Stimulated activated CD4-positive, alpha-beta T cell treated with anti-CD3 and anti-CD28 coated beads, Interleukin-4, amount 100 ng/mL, for 1 hour (primary cell): ENCODE measurements at regions not wholly inside any gene's neighbourhood (a gene's known extent, or its start where the extent isn't known, plus 50 kb on each side); places are given as distances from the start of the nearest gene placed in this dataset.
"Not testable (repeated sequence)": the region's sequence is repeated elsewhere in the genome, so short reads cannot be mapped to it uniquely, and the experiment has no call there.

Experiments used
- DNase-seq: peaks from one replicate; pipeline ENCODE4 v3.0.0-alpha.2; 2020

- no peak for DNase-seq
These were observed 621.9 kb downstream of the DTWD2 start for GRCh38 chr5:118366429-118366828.

GRCh38 chr5:118365718-118366117 lies 622.6 kb downstream of the DTWD2 start:
- no peak for DNase-seq

DNA sequence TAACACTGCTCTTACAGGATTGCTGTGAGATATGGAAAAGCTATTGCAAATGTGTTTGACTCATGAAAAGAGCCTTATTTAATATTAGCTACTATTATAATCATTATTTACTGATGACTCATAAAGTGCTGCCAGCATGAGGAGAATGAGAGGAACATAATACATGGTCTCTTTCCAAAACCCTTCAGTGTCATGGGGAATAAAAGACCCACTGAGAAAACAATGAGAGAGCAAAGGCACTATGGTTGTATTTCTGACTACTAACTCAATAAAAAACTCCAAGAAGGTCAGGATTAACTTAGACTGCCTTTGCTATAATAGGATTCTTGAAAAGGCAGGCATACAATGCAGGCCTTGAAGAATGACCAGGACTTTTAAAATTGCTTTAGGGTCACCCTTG lies 633.5 kb downstream of the DTWD2 start:
- no peak for DNase-seq

DNA sequence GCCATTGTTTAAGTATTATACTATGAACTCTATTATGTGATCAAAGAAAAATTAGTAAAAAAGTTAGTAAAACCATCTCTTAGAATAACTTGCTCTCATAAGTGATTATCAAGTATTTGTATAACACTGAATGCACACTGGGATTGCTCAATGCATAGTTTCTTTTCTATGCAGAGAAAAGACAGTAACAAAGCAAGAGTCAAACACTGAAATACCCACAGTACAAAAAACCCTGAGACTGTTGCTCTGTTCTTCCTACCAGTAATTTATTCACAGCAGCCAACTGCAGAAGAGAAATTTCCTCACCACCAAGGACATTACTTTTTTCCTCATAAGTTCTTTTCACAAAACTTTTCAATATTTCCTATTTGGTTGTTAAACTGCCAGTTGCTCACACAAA lies 634.4 kb downstream of the DTWD2 start:
- no peak for DNase-seq

DNA sequence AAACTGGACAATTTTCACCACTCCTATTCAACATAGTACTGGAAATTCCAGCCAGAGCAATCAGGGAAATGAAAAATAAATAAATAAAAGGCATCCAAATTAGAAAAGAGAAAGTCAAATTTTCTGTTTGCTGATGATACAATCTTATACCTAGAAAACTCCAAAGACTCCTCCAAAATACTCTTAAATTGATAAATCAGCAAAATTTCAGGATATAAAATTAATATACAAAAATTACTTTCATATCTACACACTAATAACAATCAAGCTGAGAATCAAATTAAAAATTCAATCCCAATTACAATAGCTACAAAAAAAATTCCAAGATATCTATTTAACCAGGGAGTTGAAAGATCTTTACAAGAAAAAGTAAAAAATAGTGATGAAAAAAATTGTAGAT lies 651.9 kb downstream of the DTWD2 start:
- no peak for DNase-seq

DNA sequence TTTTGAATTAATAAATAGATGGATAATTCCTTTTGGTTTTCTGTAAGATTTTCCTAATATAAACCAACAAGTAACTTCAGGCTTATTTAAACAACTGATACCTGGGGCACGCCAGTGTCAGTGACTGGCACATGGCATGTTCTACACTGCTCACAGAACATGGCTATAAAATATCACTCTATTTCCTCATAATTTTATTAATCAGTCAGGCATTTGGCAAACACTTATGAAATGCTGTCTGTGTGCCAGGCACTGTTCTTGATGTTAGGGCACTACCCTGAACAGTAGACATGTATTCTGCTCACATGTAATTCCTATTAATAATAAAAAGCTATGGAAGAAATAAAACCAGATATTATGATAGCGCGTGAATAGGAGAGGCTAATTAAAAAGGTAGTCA lies 661.0 kb downstream of the DTWD2 start:
- no peak for DNase-seq

DNA sequence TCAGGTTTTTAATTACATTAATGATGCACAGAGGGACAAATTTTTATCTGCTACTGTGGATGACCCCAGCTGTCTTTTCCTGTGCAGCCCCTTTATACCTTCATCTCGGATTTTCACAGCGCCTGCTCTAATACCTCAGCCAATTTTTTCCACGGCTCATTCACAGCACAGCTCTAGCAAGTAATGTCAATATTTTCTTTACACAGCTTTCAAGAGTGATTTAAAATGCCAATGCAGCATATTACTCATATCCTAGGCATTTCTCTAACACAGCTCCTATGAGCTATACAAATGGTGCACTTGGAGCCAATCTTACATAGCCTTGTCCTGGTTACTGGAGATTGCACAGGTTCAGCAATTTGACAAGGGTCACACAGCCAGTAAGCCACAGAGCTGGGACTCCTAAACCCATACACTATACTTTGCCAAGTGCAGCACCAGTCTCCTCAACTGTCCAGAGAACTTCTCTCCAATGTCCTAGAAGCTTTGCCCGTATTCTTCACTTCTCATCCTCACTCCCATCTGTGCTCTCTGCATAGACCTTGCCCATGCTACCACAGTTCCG lies 661.8 kb downstream of the DTWD2 start:
- no peak for DNase-seq

GRCh38 chr5:118325931-118326330 lies 662.4 kb downstream of the DTWD2 start:
- no peak for DNase-seq

DNA sequence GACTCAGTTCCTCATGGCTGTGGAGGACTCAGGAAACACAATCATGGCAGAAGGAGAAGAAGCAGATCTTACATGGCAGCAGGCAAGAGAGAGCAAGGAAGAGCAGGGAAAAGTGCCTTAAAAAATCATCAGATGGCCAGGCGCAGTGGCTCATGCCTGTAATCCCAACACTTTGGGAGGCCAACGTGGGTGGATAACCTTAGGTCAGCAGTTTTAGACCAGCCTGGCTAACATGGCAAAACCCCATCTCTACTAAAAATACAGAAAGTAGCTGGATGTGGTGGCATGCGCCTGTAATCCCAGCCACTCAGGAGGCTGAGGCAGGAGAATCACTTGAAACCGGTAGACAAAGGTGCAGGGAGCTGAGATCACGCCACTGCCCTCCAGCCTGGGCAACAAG lies 664.6 kb downstream of the DTWD2 start:
- not testable (repeated sequence) for DNase-seq

DNA sequence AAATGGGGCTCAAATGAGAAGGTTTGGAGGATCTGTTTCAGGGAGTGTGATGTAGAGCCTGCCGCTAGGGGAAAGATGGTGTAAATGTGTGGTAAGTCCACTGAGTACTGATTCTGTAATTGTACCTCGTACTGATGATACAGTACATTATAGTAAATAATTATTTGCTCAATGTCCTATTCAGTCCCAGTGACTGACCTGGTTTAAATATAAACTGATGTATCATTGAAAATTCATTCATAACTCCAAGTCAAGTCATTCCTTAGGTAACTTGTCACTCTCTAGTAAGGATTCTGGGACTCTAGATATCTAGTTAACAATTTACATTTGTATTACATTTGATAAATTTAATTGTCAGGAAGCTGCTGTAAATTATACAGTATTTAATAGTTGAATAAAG lies 667.3 kb downstream of the DTWD2 start:
- no peak for DNase-seq

DNA sequence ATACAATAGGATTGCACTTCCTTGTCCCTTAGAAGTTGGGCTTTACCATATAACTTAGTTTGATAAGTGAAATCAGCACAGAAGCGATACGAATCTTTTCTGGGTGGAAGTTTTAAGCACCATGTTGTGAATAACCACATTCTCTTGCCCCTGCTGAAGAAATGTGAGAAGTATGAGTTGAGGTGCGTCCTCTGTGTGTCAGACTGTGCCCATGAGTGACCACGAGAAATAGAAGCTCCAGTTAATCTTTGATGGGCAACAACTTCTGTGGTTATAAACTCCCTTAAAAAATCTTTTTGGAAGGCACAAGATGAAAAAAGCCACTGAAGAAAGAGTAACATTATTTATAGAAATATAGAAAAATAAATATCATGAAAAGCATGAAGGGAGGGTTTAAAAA lies 668.2 kb downstream of the DTWD2 start:
- no peak for DNase-seq

DNA sequence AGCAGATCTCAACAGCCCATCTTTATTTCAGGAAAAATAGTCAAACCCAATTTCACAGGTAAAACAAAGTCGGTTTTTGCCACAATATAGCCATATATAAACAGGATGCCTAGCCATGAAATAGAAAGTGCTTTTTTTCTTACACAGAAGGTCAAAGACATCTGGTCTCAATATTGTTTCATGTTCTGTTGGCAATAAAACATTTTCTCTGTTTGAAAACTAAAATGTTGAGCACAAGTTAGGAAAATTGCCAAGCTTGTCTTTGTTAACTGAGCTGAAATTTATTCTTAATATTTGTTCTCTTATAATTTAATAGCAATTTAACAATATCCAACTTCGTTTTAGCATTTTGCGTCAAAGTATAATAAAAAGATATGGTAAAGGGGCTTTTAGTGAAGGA lies 673.4 kb downstream of the DTWD2 start:
- DNase-seq, result no peak

DNA sequence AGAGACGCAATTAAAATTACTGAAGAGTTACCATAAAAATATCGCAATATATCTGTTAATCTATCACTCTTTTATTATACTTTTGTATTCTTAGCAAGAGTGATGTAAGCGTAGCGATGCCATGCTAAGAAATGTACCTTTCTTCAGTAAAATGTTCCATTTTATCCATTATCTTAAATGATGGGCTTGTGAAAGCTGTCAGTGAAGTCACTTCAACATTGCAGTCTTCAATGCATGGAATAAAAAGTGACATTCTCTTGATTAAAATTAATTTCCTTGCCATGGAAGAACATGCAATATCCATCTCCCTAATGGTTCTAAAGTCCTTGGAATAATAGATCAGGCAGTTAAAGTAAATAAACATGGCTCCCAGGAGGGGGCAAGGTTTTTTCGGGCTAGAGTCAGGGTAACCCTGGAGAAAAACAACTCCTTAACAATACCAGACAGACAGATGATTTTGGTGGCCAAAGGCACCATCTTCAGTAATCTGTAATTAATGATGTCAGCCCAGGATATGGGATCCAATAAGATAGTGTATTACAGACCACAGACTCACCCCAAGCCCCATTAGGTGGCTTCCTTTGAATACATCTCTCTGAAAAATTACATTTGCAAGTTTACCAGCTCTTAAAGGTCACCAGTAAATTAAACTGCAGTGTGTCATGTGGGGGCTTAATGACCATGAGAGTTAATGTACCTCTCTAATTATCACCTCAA lies 677.1 kb downstream of the DTWD2 start:
- DNase-seq, result no peak

DNA sequence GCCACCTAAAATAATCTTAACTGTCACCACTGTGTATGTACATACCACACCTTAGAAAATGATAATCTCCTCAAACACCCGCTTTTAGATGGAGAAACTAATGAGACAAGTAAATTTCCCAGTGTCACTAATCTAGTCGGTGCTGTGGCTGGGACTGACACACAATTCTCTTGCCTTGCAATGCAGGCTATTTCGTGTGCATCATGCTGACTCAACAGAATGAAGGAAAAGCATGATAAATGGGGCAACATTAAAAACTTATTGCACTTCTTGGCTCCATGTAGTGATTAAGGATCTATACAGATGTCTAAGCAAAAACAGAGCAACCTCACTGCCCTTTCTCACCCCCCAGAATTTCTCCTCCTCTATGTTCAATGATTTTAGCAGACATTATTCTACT lies 677.9 kb downstream of the DTWD2 start:
- DNase-seq, result no peak

- no peak for DNase-seq
These were observed 685.1 kb downstream of the DTWD2 start for GRCh38 chr5:118303296-118303695.

DNA sequence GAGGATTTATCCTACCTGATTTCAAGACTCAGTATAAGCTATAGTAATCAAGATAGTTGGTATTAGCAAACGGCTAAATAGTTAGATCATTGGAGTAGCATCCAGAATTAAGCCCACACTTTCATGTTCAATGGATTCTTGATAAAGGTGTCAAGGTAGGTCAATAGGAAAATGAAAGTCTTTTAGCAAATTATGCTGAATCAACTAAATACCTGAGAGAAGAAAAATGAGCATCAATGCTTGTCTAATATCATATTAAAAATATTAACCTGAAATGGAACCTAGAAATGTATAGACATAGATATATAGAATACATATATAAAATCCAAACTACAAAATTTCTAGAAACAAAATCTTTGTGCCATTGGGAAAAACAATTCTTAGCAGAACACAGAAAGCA lies 685.6 kb downstream of the DTWD2 start:
- no peak for DNase-seq

DNA sequence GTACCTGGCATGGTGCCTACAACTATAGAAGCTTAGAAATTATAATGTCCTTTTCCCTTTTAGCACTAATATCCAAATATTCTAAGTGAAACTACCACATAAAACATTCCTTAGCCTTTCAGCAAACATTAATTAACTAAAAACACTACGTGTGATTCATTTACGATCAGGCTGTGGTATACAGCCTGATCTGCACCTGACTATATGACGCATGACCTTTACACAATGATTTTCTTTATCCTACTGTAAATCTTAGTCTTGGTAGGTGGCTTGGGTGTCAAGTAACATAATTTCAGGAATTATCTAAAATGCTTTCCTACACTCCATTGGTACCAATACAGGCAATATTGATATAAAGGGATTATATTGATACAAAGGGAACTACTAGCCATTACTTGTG lies 686.7 kb downstream of the DTWD2 start:
- DNase-seq, result no peak

DNA sequence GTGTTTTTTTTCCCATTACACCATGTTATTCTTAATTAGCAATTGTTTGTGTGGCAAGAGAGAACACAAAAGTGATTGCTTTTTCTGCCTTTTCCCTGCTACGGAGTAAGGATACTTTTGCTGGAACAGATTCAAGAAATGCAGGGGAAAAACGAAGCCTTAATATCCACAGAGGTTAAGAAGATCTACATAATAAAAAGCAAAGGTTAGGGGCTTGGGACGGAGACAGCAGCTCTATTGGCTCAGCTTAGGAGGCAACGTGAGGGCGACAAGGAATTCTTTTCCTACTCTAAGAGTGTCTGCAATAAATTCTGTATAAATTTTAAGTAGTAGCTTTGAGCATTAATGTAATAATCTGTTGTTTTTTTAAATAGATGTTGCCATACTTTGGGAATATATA lies 693.3 kb downstream of the DTWD2 start:
- no peak for DNase-seq

GRCh38 chr5:118293378-118293777 lies 695.0 kb downstream of the DTWD2 start:
- no peak for DNase-seq

- DNase-seq, result no peak
These were observed 698.1 kb downstream of the DTWD2 start for GRCh38 chr5:118290204-118290603.

- not testable (repeated sequence) for DNase-seq
These were observed 704.1 kb downstream of the DTWD2 start for GRCh38 chr5:118284230-118284629.

- not testable (repeated sequence) for DNase-seq
These were observed 705.8 kb downstream of the DTWD2 start for GRCh38 chr5:118282480-118283038.

DNA sequence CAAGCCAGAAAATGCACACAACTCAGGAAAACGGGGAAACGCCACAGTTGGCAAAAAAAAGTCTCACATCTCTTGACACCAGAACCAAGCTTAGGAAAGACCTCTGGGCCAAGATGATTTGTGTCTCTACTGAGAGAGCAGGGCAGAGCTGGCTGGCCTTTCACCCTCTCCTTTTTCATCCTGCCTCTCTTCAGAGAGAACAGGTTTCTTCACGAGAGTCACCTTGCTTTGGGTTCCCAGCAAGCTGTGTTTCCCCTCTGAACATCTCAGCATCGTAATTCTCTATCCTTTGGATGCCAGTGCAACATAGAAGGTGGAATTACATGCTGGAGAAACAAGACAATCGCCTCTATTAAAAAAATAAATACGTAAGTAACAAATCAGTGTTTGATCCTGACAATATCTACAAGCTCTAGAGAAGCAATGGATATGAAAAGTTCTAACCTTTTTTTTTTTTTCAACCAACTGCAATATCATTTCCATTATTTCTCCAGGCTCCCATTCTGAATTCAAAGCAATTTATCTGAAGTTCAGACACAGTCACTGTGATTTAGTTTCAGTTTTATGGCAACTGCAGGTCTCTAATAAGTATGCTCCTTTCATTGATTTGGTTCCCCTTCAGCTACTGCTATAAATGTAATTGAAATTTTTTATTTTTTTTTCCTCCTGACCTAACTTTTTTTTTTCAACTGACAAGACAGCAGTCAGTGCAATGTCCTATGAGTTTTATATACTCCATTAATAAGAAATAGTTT lies 708.6 kb downstream of the DTWD2 start:
- no peak for DNase-seq

GRCh38 chr5:118270526-118270925 lies 717.8 kb downstream of the DTWD2 start:
- DNase-seq, result no peak
